LoVo (cell line): ENCODE measurements at regions not wholly inside any gene's neighbourhood (a gene's known extent, or its start where the extent isn't known, plus 50 kb on each side); places are given as distances from the start of the nearest gene placed in this dataset.

Experiments
- DNase-seq: peaks from one replicate; pipeline ENCODE4 v3.0.0-alpha.2; 2016; ENCODE audit warnings: low spot score

GRCh38 chr9:79939819-79940218 is 368.1 kb downstream of the TLE4 start:
- no peak for DNase-seq

- DNase-seq: no peak
Measured at GRCh38 chr9:79936336-79936735, 364.6 kb downstream of the TLE4 start.

- DNase-seq: no peak
Measured at GRCh38 chr9:79929285-79929684, 357.5 kb downstream of the TLE4 start.

- no peak for DNase-seq
Measured at GRCh38 chr9:79928661-79929223, 357.0 kb downstream of the TLE4 start.

GRCh38 chr9:79925326-79925725 is 353.6 kb downstream of the TLE4 start:
- DNase-seq: no peak

- no peak for DNase-seq
Measured at GRCh38 chr9:79924836-79925235, 353.1 kb downstream of the TLE4 start.

GRCh38 chr9:79917421-79917820 is 345.7 kb downstream of the TLE4 start:
- no peak for DNase-seq

GRCh38 chr9:79913867-79914266 is 342.1 kb downstream of the TLE4 start:
- no peak for DNase-seq

GRCh38 chr9:79912318-79913070 is 340.7 kb downstream of the TLE4 start:
- no peak for DNase-seq

GRCh38 chr9:79911724-79912123 is 340.0 kb downstream of the TLE4 start:
- DNase-seq: no peak

- DNase-seq: no peak
Measured at GRCh38 chr9:79902825-79903600, 331.2 kb downstream of the TLE4 start.

- no peak for DNase-seq
Measured at GRCh38 chr9:79900754-79901153, 329.0 kb downstream of the TLE4 start.

- DNase-seq: no peak
Measured at GRCh38 chr9:79896390-79896980, 324.7 kb downstream of the TLE4 start.

- DNase-seq: no peak
Measured at GRCh38 chr9:79895232-79895631, 323.5 kb downstream of the TLE4 start.

GRCh38 chr9:79889369-79889768 is 317.6 kb downstream of the TLE4 start:
- no peak for DNase-seq

- DNase-seq: no peak
Measured at GRCh38 chr9:79885093-79885857, 313.5 kb downstream of the TLE4 start.

- DNase-seq: no peak
Measured at GRCh38 chr9:79884546-79884945, 312.8 kb downstream of the TLE4 start.

GRCh38 chr9:79883073-79883645 is 311.4 kb downstream of the TLE4 start:
- DNase-seq: no peak

- DNase-seq: no peak
Measured at GRCh38 chr9:79880626-79881025, 308.9 kb downstream of the TLE4 start.

- no peak for DNase-seq
Measured at GRCh38 chr9:79877943-79878602, 306.3 kb downstream of the TLE4 start.

GRCh38 chr9:79868567-79869189 is 296.9 kb downstream of the TLE4 start:
- DNase-seq: no peak
